ENCODE measurements at regions not wholly inside any gene's neighbourhood (a gene's known extent, or its start where the extent isn't known, plus 50 kb on each side); places are given as distances from the start of the nearest gene placed in this dataset.

DNA sequence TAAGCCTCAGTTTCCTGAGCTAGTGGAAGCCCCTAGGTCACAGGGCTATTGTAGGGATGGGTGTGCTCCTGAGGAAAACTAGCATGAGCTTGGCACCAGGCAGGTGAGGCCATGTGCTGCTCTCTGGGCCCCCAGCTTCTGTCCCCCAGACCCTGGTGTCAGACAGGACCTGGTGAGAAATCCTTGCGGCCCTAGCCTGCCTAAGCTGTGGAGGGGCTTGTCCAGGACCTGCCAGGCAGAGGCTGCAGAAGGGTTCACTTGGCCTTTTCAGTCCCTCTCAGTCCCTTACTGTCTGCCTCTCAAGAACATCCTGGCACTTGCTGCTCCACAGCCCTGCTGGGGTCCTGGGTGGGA is 58.4 kb downstream of the ZFP36L2 start:
- TF ChIP-seq POLR2A (IDR thresholded peaks at IDR 0.05): no peak
- no peaks in the 10 kb centered on the region for H3K9me3 ChIP-seq
- no peaks in the 10 kb centered on the region for H3K36me3 ChIP-seq (replicated peaks in 1 of 2; ENCODE audit: insufficient read depth in 1 of 2, low read depth in 2 of 2)
- 88% methylated on average over 1 of the region's 1 CpG; no CpG with 5 or more reads in 1 of the 2 donors for WGBS, 2 donors
- H3K4me1 ChIP-seq: peaks cover 45% of the 10 kb centered on the region
- DNase-seq (no peak), ATAC-seq (no peak)
- H3K4me3 ChIP-seq: no peak overlapping the region
- H3K27me3 ChIP-seq: no peaks in the 10 kb centered on the region
- peak overlapping the region in 3 of 4 donors; percentile 82 to 87 (median 85) for H3K27ac ChIP-seq
- intact Hi-C loops (cut with DNase I): loop anchor here (10.0 kb wide), 1 partner anchor 47 kb away; no protein-coding TSS in a partner anchor

DNA sequence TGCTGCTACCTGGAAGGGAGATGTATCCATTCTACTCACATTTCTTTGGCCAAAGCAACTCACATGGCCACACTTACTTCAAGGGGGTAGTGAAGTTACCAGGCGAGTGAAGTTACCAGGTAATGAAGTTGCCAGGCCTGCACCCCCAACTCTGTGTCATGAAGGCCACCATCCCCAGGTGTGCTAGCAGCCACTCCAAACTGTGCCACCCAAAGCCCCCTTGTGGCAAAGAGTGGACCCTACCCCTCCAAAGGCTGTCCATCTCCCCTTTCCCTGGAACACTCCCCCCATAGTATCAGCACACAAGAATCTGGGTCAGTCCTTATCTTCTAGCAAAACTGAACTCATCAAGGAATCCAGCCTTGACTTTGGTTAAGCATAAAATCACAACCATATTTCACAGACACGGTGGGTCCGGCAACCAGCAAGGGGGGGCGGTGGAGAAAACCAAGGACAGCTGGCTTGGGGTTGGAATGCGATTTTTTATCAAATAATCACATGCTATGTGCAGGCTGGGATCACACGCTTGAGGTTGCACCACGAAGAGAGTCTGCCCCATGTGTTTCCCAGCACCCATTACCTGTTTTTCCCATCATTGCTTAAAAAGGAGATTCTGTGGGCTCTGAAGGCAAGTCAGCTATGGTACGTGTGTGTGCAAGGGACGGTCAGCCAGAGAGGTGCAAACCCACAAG is 60.9 kb downstream of the ZFP36L2 start:
- H3K27ac ChIP-seq: no peak overlapping the region
- no peak for TF ChIP-seq POLR2A (IDR thresholded peaks at IDR 0.05)
- TF ChIP-seq CTCF (IDR thresholded peaks at IDR 0.05): peak in 2 of 7 experiments; percentile 2 to 10
- intact Hi-C loops (cut with DNase I): loop anchor here (10.0 kb wide), 1 partner anchor 49 kb away; no protein-coding TSS in a partner anchor
- ATAC-seq: no peak
- no peaks in the 10 kb centered on the region for H3K9me3 ChIP-seq
- no peaks in the 10 kb centered on the region for H3K27me3 ChIP-seq
- no peak for DNase-seq
- H3K4me3 ChIP-seq: no peak overlapping the region
- H3K36me3 ChIP-seq (replicated peaks in 1 of 2; ENCODE audit: insufficient read depth in 1 of 2, low read depth in 2 of 2): no peaks in the 10 kb centered on the region
- H3K4me1 ChIP-seq: peaks cover 66% of the 10 kb centered on the region
- 57 to 65% methylated on average over 9 of the region's 9 CpGs for WGBS, 2 donors

DNA sequence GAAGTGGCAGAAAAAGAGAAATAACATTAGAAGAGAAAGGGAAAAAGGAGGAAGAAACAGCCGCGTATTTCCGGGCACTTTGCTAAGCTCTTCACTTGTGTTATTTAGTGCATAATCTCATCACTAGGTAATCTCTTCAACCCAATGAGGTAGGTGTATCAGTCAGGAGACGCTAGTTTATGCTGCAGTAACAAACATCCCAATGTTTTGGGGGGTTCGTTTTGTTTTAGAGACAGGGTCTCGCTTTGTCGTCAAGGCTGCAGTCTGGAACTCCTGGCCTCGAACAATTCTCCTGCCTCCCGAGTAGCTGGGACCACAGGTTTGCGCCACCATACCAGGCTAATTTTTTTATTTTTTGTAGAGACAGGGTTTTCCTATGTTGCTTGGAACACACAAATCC is 61.7 kb downstream of the ZFP36L2 start:
- Histone ChIP-seq H3K27me3 (no peaks in the 10 kb centered on the region), H3K4me3 (no peak overlapping the region), H3K27ac (no peak overlapping the region), H3K4me1 (peaks cover 66% of the 10 kb centered on the region), H3K9me3 (no peaks in the 10 kb centered on the region), H3K36me3 (replicated peaks in 1 of 2; ENCODE audit: insufficient read depth in 1 of 2, low read depth in 2 of 2) (no peaks in the 10 kb centered on the region)
- TF ChIP-seq CTCF (IDR thresholded peaks at IDR 0.05) (no peak), POLR2A (IDR thresholded peaks at IDR 0.05) (no peak)
- ATAC-seq (no peak), DNase-seq (no peak)
- WGBS, 2 donors: 91 to 93% methylated on average over 10 of the region's 10 CpGs
- intact Hi-C loops (cut with DNase I): loop anchor here (10.0 kb wide), 1 partner anchor 50 kb away; no protein-coding TSS in a partner anchor

DNA sequence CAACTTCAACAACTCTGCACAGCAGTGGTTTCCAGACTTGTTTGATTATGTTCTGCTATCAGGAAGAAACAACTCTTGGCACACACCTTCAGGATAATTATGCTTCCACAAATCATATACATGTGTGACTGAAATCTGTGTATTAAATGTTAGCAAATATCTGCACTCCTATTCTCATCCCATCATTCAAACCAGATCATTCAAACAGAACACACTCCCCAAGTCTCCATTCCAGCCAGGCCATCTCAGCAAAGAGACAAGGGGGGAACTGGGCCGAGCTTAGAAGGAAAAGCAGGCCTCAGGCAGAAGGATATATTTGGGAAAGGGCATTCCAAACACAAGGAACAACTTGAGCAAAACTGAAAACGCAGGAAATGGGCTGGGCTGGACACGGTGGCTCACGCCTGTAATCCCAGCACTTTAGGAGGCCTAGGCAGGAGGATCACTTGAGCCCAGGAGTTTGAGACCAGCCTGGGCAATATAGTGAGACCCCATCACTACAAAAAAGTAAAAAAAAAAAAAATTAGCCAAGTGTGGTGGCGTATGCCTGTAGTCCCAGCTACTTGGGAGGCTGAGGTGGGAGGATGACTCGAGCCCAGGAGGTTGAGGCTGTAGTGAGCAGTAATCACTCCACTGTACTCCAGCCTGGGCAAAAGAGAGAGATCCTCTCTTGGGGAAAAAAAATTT is 62.7 kb downstream of the ZFP36L2 start:
- no peaks in the 10 kb centered on the region for H3K27me3 ChIP-seq
- H3K4me3 ChIP-seq: no peak overlapping the region
- H3K36me3 ChIP-seq (replicated peaks in 1 of 2; ENCODE audit: insufficient read depth in 1 of 2, low read depth in 2 of 2): no peaks in the 10 kb centered on the region
- 84 to 90% methylated on average over 6 of the region's 6 CpGs for WGBS, 2 donors
- DNase-seq: no peak
- H3K27ac ChIP-seq: peak overlapping the region in 3 of 4 donors; percentile 49 to 73 (median 57)
- no peak for TF ChIP-seq POLR2A (IDR thresholded peaks at IDR 0.05)
- TF ChIP-seq CTCF (IDR thresholded peaks at IDR 0.05): no peak
- H3K4me1 ChIP-seq: peaks cover 66% of the 10 kb centered on the region
- H3K9me3 ChIP-seq: no peaks in the 10 kb centered on the region
- intact Hi-C loops (cut with DNase I): loop anchor here (10.0 kb wide), 1 partner anchor 51 kb away; no protein-coding TSS in a partner anchor
- no peak for ATAC-seq

- DNase-seq (no peak), ATAC-seq (no peak)
- intact Hi-C loops (cut with DNase I): loop anchor here (10.0 kb wide), 1 partner anchor 52 kb away; no protein-coding TSS in a partner anchor
- no peaks in the 10 kb centered on the region for H3K9me3 ChIP-seq
- peak overlapping the region in 3 of 4 donors; percentile 6 to 73 (median 57) for H3K27ac ChIP-seq
- H3K4me3 ChIP-seq: no peak overlapping the region
- peaks cover 70% of the 10 kb centered on the region for H3K4me1 ChIP-seq
- no peaks in the 10 kb centered on the region for H3K27me3 ChIP-seq
- H3K36me3 ChIP-seq (replicated peaks in 1 of 2; ENCODE audit: insufficient read depth in 1 of 2, low read depth in 2 of 2): no peaks in the 10 kb centered on the region
- no peak for TF ChIP-seq CTCF (IDR thresholded peaks at IDR 0.05)
- TF ChIP-seq POLR2A (IDR thresholded peaks at IDR 0.05): no peak
- 79 to 80% methylated on average over 4 of the region's 4 CpGs for WGBS, 2 donors
These were observed 64.0 kb downstream of the ZFP36L2 start for GRCh38 chr2:43162511-43162776.

Data from body of pancreas (tissue), 4 donors.